COLO668 (cell line): ENCODE measurements at regions not wholly inside any gene's neighbourhood (a gene's known extent, or its start where the extent isn't known, plus 50 kb on each side); places are given as distances from the start of the nearest gene placed in this dataset.
A peak's percentile ranks its signal among the peaks of the same experiment; 100 is the strongest.
"Not testable (repeated sequence)": the region's sequence is repeated elsewhere in the genome, so short reads cannot be mapped to it uniquely, and the experiment has no call there.

Experiments used
- DNase-seq: peaks from one replicate; lab custom pipeline; 2025; ENCODE audit not compliant: unreplicated experiment; lab: John Stamatoyannopoulos, UW

- DNase-seq: no peak
Measured at GRCh38 chr4:189136462-189136861, 804.2 kb upstream of the FRG1 start.

GRCh38 chr4:189143263-189143952 lies 797.3 kb upstream of the FRG1 start:
- DNase-seq: no peak

GRCh38 chr4:189147005-189147929 lies 793.4 kb upstream of the FRG1 start:
- DNase-seq: no peak

- DNase-seq: not testable (repeated sequence)
Measured at GRCh38 chr4:189155083-189155482, 785.6 kb upstream of the FRG1 start.

- no peak for DNase-seq
Measured at GRCh38 chr4:189162073-189162789, 778.4 kb upstream of the FRG1 start.

GRCh38 chr4:189162888-189163287 lies 777.8 kb upstream of the FRG1 start:
- no peak for DNase-seq

- no peak for DNase-seq
Measured at GRCh38 chr4:189176002-189176401, 764.7 kb upstream of the FRG1 start.

GRCh38 chr4:189177130-189177529 lies 763.5 kb upstream of the FRG1 start:
- DNase-seq: no peak

- no peak for DNase-seq
Measured at GRCh38 chr4:189178125-189178746, 762.4 kb upstream of the FRG1 start.

- DNase-seq: no peak
Measured at GRCh38 chr4:189185810-189186432, 754.8 kb upstream of the FRG1 start.

GRCh38 chr4:189187531-189188052 lies 753.1 kb upstream of the FRG1 start:
- no peak for DNase-seq

GRCh38 chr4:189198624-189199023 lies 742.0 kb upstream of the FRG1 start:
- DNase-seq: no peak

GRCh38 chr4:189200353-189200752 lies 740.3 kb upstream of the FRG1 start:
- no peak for DNase-seq

GRCh38 chr4:189202182-189202868 lies 738.3 kb upstream of the FRG1 start:
- DNase-seq: peak; percentile 74

GRCh38 chr4:189202869-189203271 lies 737.8 kb upstream of the FRG1 start:
- no peak for DNase-seq

- no peak for DNase-seq
Measured at GRCh38 chr4:189204616-189205015, 736.1 kb upstream of the FRG1 start.

- DNase-seq: no peak
Measured at GRCh38 chr4:189206953-189207352, 733.7 kb upstream of the FRG1 start.

GRCh38 chr4:189207872-189208271 lies 732.8 kb upstream of the FRG1 start:
- DNase-seq: no peak

- no peak for DNase-seq
Measured at GRCh38 chr4:189215574-189215973, 725.1 kb upstream of the FRG1 start.

GRCh38 chr4:189221691-189222090 lies 719.0 kb upstream of the FRG1 start:
- no peak for DNase-seq
